HCT116 (cell line): ENCODE measurements at regions not wholly inside any gene's neighbourhood (a gene's known extent, or its start where the extent isn't known, plus 50 kb on each side); places are given as distances from the start of the nearest gene placed in this dataset.
"Not testable (repeated sequence)": the region's sequence is repeated elsewhere in the genome, so short reads cannot be mapped to it uniquely, and the experiment has no call there.

Experiments
- CTCF ChIP-seq, 3 experiments: fragments of 200-600 bp in 1 of 3; sonication (generic) in 1 of 3; IDR thresholded peaks in 2 of 3; conservative IDR thresholded peaks in 1 of 3; 2 replicates each; pipeline ENCODE4 v1.5.1; 2012 to 2017; ENCODE audit warnings: low read depth in 2 of 3, low read length in 2 of 3, antibody characterized with exemption in 1 of 3, borderline replicate concordance in 1 of 3, control low read depth in 1 of 3, mild to moderate bottlenecking in 1 of 3, mixed read lengths in 1 of 3, mixed run types in 1 of 3, moderate library complexity in 1 of 3; ENCODE audit not compliant: insufficient read depth in 1 of 3
- EZH2 ChIP-seq: fragments of 200-600 bp; sonication (generic); IDR thresholded peaks from 2 replicates; pipeline ENCODE4 v1.6.1; 2017; ENCODE audit warnings: antibody characterized with exemption, mixed run types
- EZH2phosphoT487 ChIP-seq: fragments of 200-600 bp; IDR thresholded peaks from 2 replicates; pipeline ENCODE4 v1.6.1; 2018; ENCODE audit warnings: antibody characterized with exemption, borderline replicate concordance
- FOSL1 ChIP-seq: IDR thresholded peaks from 2 replicates; pipeline ENCODE4 v1.6.1; 2012; ENCODE audit warnings: low read depth
- JUND ChIP-seq: IDR thresholded peaks from 2 replicates; pipeline ENCODE4 v1.6.1; 2012
- MAX ChIP-seq: IDR thresholded peaks from 2 replicates; pipeline ENCODE4 v1.6.1; 2012
- POLR2A ChIP-seq: IDR thresholded peaks from 2 replicates; pipeline ENCODE4 v1.7.0; 2011; ENCODE audit warnings: borderline replicate concordance; ENCODE audit not compliant: insufficient read depth, insufficient read length; ENCODE audit errors: extremely low read depth
- POLR2AphosphoS5 ChIP-seq: IDR thresholded peaks from 2 replicates; pipeline ENCODE4 v1.6.1; 2011; ENCODE audit warnings: mild to moderate bottlenecking, low read depth, low read length, moderate library complexity
- RAD21 ChIP-seq: IDR thresholded peaks from 2 replicates; pipeline ENCODE4 v1.6.1; 2012; ENCODE audit warnings: low read depth, mild to moderate bottlenecking
- SIN3A ChIP-seq: IDR thresholded peaks from 2 replicates; pipeline ENCODE4 v1.6.1; 2012; ENCODE audit warnings: low read depth
- SRF ChIP-seq: IDR thresholded peaks from 2 replicates; pipeline ENCODE4 v1.6.1; 2012; ENCODE audit warnings: low read depth
- TCF7L2 ChIP-seq: IDR thresholded peaks from 2 replicates; pipeline ENCODE4 v1.7.0; 2011; ENCODE audit warnings: borderline replicate concordance, inconsistent platforms; ENCODE audit not compliant: insufficient read depth, insufficient read length; ENCODE audit errors: extremely low read depth
- ZFX ChIP-seq: fragments of 450-650 bp; IDR thresholded peaks from 2 replicates; pipeline ENCODE4 v1.6.1; 2017

GRCh38 chr6:137814030-137814429, 53.0 kb upstream of the TNFAIP3 start:
- not testable (repeated sequence) for TF ChIP-seq CTCF (IDR thresholded peaks at IDR 0.05 in 2 of 3, conservative IDR thresholded peaks at IDR 0.05 in 1 of 3; ENCODE audit: borderline replicate concordance in 1 of 3, insufficient read depth in 1 of 3, low read depth in 2 of 3, low read length in 2 of 3); MAX; SRF; RAD21; SIN3A; POLR2AphosphoS5; EZH2phosphoT487; EZH2; TCF7L2; ZFX; POLR2A; JUND; FOSL1
